Ureter (tissue), 1 donor: ENCODE measurements at regions not wholly inside any gene's neighbourhood (a gene's known extent, or its start where the extent isn't known, plus 50 kb on each side); places are given as distances from the start of the nearest gene placed in this dataset.

Source experiments
- DNase-seq: peaks from one replicate; pipeline ENCODE4 v3.0.0-alpha.2; 2020; ENCODE audit warnings: low spot score
- donor health status: DM: yes; HTN: yes; CAD: no.

- no peak for DNase-seq
Measured at GRCh38 chr1:60196026-60196425, 122.5 kb upstream of the C1orf87 start.

- DNase-seq, result no peak
Measured at GRCh38 chr1:60185684-60186083, 112.1 kb upstream of the C1orf87 start.

- no peak for DNase-seq
Measured at GRCh38 chr1:60184521-60184920, 111.0 kb upstream of the C1orf87 start.

GRCh38 chr1:60173729-60174505 lies 100.3 kb upstream of the C1orf87 start:
- no peak for DNase-seq

- no peak for DNase-seq
Measured at GRCh38 chr1:60173006-60173405, 99.4 kb upstream of the C1orf87 start.

- no peak for DNase-seq
Measured at GRCh38 chr1:60171801-60172200, 98.2 kb upstream of the C1orf87 start.

GRCh38 chr1:60170709-60171108 lies 97.1 kb upstream of the C1orf87 start:
- no peak for DNase-seq

GRCh38 chr1:60169206-60169605 lies 95.6 kb upstream of the C1orf87 start:
- no peak for DNase-seq

GRCh38 chr1:60162936-60163335 lies 89.4 kb upstream of the C1orf87 start:
- no peak for DNase-seq

- DNase-seq, result no peak
Measured at GRCh38 chr1:60160141-60160540, 86.6 kb upstream of the C1orf87 start.

GRCh38 chr1:60156371-60156770 lies 82.8 kb upstream of the C1orf87 start:
- DNase-seq, result no peak

GRCh38 chr1:60153961-60154360 lies 80.4 kb upstream of the C1orf87 start:
- no peak for DNase-seq

GRCh38 chr1:60152891-60153290 lies 79.3 kb upstream of the C1orf87 start:
- DNase-seq, result no peak

- DNase-seq, result no peak
Measured at GRCh38 chr1:60151311-60151710, 77.7 kb upstream of the C1orf87 start.

GRCh38 chr1:60149251-60149650 lies 75.7 kb upstream of the C1orf87 start:
- DNase-seq, result peak; percentile 53

GRCh38 chr1:60146884-60147283 lies 73.3 kb upstream of the C1orf87 start:
- DNase-seq, result no peak

GRCh38 chr1:60145771-60146170 lies 72.2 kb upstream of the C1orf87 start:
- no peak for DNase-seq

GRCh38 chr1:60141743-60142142 lies 68.2 kb upstream of the C1orf87 start:
- DNase-seq, result no peak

- no peak for DNase-seq
Measured at GRCh38 chr1:60141276-60141675, 67.7 kb upstream of the C1orf87 start.

GRCh38 chr1:60137406-60137805 lies 63.8 kb upstream of the C1orf87 start:
- no peak for DNase-seq

- no peak for DNase-seq
Measured at GRCh38 chr1:60136395-60136794, 62.8 kb upstream of the C1orf87 start.

GRCh38 chr1:60134716-60135115 lies 61.1 kb upstream of the C1orf87 start:
- no peak for DNase-seq

- DNase-seq, result no peak
Measured at GRCh38 chr1:60133848-60134247, 60.3 kb upstream of the C1orf87 start.
